ENCODE measurements at regions not wholly inside any gene's neighbourhood (a gene's known extent, or its start where the extent isn't known, plus 50 kb on each side); places are given as distances from the start of the nearest gene placed in this dataset.

DNA sequence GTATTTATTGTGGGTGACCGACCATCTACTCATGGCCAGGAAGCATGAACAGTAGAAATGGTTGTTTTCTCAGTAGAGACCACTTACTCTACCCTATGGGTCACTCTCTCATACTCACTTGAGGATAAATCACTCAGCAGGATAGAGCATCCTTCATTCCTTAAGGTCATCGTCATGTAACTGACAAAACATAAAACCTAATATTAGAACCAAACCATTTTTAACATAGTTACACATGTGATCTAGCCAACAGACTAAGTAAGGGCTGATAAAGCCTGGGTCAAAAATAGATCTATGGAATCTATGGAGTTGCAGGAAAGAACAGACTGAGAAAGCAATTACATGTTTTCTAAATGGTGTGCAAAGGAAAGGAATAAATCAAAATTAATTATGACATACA is 769.1 kb downstream of the NTRK3 start (continued):
- TF ChIP-seq TCF7L2 (IDR thresholded peaks at IDR 0.05; ENCODE audit: borderline replicate concordance, extremely low read depth, insufficient read depth, insufficient read length) (no peak), SP1 (IDR thresholded peaks at IDR 0.05; ENCODE audit: low read depth) (no peak)
- TF ChIP-seq, protein P1, sequence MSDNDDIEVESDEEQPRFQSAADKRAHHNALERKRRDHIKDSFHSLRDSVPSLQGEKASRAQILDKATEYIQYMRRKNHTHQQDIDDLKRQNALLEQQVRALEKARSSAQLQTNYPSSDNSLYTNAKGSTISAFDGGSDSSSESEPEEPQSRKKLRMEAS (IDR thresholded peaks at IDR 0.05): no peak

DNA sequence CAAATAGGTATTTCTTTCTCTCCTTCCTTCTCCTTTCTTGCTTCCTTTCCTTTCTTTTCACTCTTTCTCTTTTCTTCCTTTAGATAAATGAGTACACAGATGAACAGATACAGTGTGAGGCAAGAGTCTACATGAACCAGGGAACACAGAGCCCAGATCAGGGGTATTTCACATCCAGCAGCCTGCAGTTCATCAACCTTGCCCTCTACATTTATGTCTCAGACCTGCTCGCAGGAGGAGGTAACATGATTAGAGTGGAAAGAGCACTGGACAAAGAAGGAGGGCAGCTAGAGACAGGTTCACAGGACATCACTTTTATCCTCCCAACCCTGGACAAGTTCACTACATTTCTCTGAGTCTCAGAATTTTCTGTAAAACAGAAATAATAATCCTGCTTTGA is 773.1 kb downstream of the NTRK3 start:
- intact Hi-C loops (cut with micrococcal nuclease): no loop called here
- CTCF ChIA-PET: no interaction called here

More for the DNA sequence above, 773.1 kb downstream of the NTRK3 start:
- ChIA-PET POLR2A (no interaction called here), RAD21 (ENCODE audit: low non-redundant PET in 1 of 2, low total read pairs in 2 of 2, uncharacterized antibody in 2 of 2, unreplicated experiment in 2 of 2) (no interaction called here)
- ATAC-seq: no peak
- Histone ChIP-seq H2AFZ (ENCODE audit: low read depth, low read length, poor library complexity, severe bottlenecking) (no peak overlapping the region), H3K9me3 (ENCODE audit: control insufficient read depth in 1 of 2, insufficient read depth in 1 of 2, low read depth in 1 of 2, low read length in 2 of 2) (peaks cover 9 to 19% of the 10 kb centered on the region in 2 experiments; a peak in 2 of 4 replicates), H3K9me2 (ENCODE audit: insufficient read depth) (no peaks in the 10 kb centered on the region), H4K20me1 (ENCODE audit: insufficient read depth) (no peaks in the 10 kb centered on the region), H3K27me3 (ENCODE audit: insufficient read depth, low read length) (no peaks in the 10 kb centered on the region), H3K4me1 (ENCODE audit: control insufficient read depth in 1 of 2, insufficient read depth in 2 of 2, low read length in 2 of 2) (no peaks in the 10 kb centered on the region), H3K4me2 (ENCODE audit: low read length) (no peak overlapping the region), H3K27ac (ENCODE audit: low read depth, low read length) (no peak overlapping the region), H3K9ac (ENCODE audit: low read length) (no peak overlapping the region), H3K4me3 (replicated peaks in 1 of 2; ENCODE audit: low read depth in 1 of 2, low read length in 2 of 2) (no peak overlapping the region), H3K36me3 (ENCODE audit: control insufficient read depth in 1 of 2, insufficient read depth in 2 of 2, low read length in 2 of 2) (no peaks in the 10 kb centered on the region), H3K79me2 (ENCODE audit: insufficient read depth, low read length) (no peaks in the 10 kb centered on the region)
- no peak for DNase-seq (ENCODE audit: low read depth, low spot score)
- TF ChIP-seq CBX3 (IDR thresholded peaks at IDR 0.05; ENCODE audit: low read depth): no peak
- TF ChIP-seq EGR1 (IDR thresholded peaks at IDR 0.05; ENCODE audit: low read depth): no peak
- no peak for TF ChIP-seq EZH2phosphoT487 (IDR thresholded peaks at IDR 0.05; ENCODE audit: borderline replicate concordance)
- TF ChIP-seq YY1 (IDR thresholded peaks at IDR 0.05; ENCODE audit: extremely low read depth, insufficient replicate concordance, low read depth, low read length): no peak
- no peak for TF ChIP-seq RAD21 (IDR thresholded peaks at IDR 0.05; ENCODE audit: low read depth)
- TF ChIP-seq, protein P2, sequence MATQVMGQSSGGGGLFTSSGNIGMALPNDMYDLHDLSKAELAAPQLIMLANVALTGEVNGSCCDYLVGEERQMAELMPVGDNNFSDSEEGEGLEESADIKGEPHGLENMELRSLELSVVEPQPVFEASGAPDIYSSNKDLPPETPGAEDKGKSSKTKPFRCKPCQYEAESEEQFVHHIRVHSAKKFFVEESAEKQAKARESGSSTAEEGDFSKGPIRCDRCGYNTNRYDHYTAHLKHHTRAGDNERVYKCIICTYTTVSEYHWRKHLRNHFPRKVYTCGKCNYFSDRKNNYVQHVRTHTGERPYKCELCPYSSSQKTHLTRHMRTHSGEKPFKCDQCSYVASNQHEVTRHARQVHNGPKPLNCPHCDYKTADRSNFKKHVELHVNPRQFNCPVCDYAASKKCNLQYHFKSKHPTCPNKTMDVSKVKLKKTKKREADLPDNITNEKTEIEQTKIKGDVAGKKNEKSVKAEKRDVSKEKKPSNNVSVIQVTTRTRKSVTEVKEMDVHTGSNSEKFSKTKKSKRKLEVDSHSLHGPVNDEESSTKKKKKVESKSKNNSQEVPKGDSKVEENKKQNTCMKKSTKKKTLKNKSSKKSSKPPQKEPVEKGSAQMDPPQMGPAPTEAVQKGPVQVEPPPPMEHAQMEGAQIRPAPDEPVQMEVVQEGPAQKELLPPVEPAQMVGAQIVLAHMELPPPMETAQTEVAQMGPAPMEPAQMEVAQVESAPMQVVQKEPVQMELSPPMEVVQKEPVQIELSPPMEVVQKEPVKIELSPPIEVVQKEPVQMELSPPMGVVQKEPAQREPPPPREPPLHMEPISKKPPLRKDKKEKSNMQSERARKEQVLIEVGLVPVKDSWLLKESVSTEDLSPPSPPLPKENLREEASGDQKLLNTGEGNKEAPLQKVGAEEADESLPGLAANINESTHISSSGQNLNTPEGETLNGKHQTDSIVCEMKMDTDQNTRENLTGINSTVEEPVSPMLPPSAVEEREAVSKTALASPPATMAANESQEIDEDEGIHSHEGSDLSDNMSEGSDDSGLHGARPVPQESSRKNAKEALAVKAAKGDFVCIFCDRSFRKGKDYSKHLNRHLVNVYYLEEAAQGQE (IDR thresholded peaks at IDR 0.05; ENCODE audit: low read depth): no peak
- no peak for TF ChIP-seq TCF7L2 (IDR thresholded peaks at IDR 0.05; ENCODE audit: borderline replicate concordance, extremely low read depth, insufficient read depth, insufficient read length)
- no TSS peak for BruUV-seq (replicated peaks)
